Stimulated activated CD8-positive, alpha-beta memory T cell treated with anti-CD3 and anti-CD28 coated beads, Interleukin-12 subunit alpha, Interleukin-12 subunit beta, amount 100 ng/mL, for 4 hours (primary cell): ENCODE measurements at regions not wholly inside any gene's neighbourhood (a gene's known extent, or its start where the extent isn't known, plus 50 kb on each side); places are given as distances from the start of the nearest gene placed in this dataset.
"Not testable (repeated sequence)": the region's sequence is repeated elsewhere in the genome, so short reads cannot be mapped to it uniquely, and the experiment has no call there.

ENCODE experiments used
- DNase-seq: peaks from one replicate; pipeline ENCODE4 v3.0.0-alpha.2; 2020; ENCODE audit warnings: low read depth

- not testable (repeated sequence) for DNase-seq
These were observed 56.1 kb upstream of the FRG2C start for GRCh38 chr3:75607996-75608395.

DNA sequence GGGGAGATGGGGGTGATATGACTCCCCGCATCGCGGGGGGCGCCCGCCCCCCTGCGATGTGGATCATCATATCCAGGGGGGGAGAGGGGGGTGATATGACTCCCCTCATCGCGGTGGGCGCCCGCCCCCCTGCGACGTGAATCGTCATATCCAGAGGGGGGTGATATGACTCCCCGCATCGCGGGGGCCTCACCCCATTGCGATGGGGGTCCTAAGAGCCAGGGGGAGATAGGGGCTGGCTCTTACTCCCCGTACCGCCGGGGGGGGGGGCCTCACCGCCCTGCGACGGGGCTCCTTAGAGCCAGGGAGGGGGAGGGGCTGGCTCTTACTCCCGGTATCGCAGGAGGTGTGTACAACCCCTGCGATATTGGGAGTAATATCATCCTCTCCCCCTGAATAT is 54.5 kb upstream of the FRG2C start:
- DNase-seq, result not testable (repeated sequence)

DNA sequence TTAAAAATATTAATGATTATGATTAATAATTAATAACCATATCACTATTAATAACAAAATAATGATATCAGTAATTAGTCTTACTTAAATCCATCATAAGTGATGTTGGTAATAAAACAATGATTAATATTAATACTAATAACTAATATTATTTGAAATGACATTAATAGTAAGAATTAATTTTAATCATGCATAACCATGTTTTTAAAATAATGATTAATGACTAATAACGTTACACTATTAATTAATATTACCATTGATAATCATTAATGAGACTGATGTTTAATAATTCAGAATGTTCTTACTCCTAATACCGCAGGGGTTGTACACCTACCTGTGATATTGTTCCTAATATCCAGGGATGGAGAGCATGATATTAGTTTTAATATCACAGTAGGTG is 53.4 kb upstream of the FRG2C start:
- DNase-seq, result no peak

DNA sequence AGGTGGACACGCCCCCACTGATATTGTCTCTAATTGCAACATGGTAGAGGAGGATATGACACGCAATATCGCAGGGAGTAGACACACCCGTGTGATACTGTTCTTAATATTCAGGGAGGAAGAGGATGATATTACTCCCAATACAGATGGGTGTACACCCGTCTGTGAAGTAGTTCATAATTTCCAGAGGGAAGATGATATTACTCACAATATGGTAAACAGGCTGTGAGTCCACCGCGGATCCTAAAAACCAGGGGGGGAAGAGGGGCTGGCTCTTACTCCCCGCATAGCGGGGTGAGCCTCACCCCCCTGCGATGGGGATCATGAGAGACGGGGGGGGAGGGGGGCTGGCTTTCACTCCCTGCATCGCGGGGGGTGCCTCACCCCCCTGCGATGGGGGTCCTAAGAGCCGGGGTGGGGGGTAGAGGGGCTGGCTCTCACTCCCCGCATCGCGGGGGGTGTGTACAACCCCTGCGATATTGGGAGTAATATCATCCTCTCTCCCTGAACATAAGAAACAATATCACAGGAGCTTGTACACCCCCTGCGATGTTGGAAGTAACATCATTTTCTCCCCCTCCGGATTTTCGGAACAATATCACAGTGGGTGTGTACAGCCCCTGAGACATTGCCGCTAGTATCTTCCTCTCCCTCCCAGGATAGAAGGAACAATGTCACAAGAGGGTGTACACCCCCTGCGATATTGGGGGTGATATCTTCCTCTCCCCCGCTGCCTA is 52.2 kb upstream of the FRG2C start:
- DNase-seq, result not testable (repeated sequence)
